GM10248 (cell line): ENCODE measurements at regions not wholly inside any gene's neighbourhood (a gene's known extent, or its start where the extent isn't known, plus 50 kb on each side); places are given as distances from the start of the nearest gene placed in this dataset.
"Not testable (repeated sequence)": the region's sequence is repeated elsewhere in the genome, so short reads cannot be mapped to it uniquely, and the experiment has no call there.

Source experiments
- CTCF ChIA-PET: fragments of 300-600 bp; sonication (Branson Sonifier 250); formaldehyde crosslinking; extraction: SDS; loops from one replicate; lab custom pipeline; 2021; ENCODE audit warnings: antibody characterized with exemption; lab: Yijun Ruan, JAX
- POLR2A ChIA-PET: fragments of 350-650 bp; sonication (Branson Sonifier 250); formaldehyde crosslinking; extraction: SDS; loops from one replicate; lab custom pipeline; 2020; ENCODE audit warnings: antibody characterized with exemption; lab: Yijun Ruan, JAX
- DNase-seq: peaks from one replicate; pipeline ENCODE4 v3.0.0; 2012; ENCODE audit errors: extremely low spot score
- CTCF ChIP-seq: IDR thresholded peaks from 2 replicates; pipeline ENCODE4 v1.5.1; 2012; ENCODE audit warnings: mild to moderate bottlenecking, low read depth; ENCODE audit errors: extremely low read depth, missing control alignments, control extremely low read depth

- CTCF ChIA-PET = no interaction called here
- DNase-seq = no peak
- TF ChIP-seq CTCF = no peak
- POLR2A ChIA-PET = no interaction called here
These were observed 318.0 kb downstream of the DOK5 start for GRCh38 chr20:54793291-54793992.

GRCh38 chr20:54792688-54793087, 317.3 kb downstream of the DOK5 start:
- no peak for DNase-seq
- ChIA-PET POLR2A (no interaction called here), CTCF (no interaction called here)
- TF ChIP-seq CTCF = no peak

- POLR2A ChIA-PET, CTCF ChIA-PET, DNase-seq: not testable (repeated sequence)
These were observed 312.9 kb downstream of the DOK5 start for GRCh38 chr20:54788260-54788659.

- POLR2A ChIA-PET, CTCF ChIA-PET, DNase-seq: not testable (repeated sequence)
These were observed 307.4 kb downstream of the DOK5 start for GRCh38 chr20:54782758-54783157.

GRCh38 chr20:54774426-54774825, 299.0 kb downstream of the DOK5 start:
- CTCF ChIA-PET = no interaction called here
- POLR2A ChIA-PET = no interaction called here
- DNase-seq = no peak
- no peak for TF ChIP-seq CTCF

GRCh38 chr20:54773643-54774000, 298.2 kb downstream of the DOK5 start:
- POLR2A ChIA-PET = no interaction called here

GRCh38 chr20:54772893-54773642, 297.7 kb downstream of the DOK5 start:
- no peak for DNase-seq
- no peak for TF ChIP-seq CTCF
- ChIA-PET POLR2A (no interaction called here), CTCF (no interaction called here)

More at GRCh38 chr20:54773643-54774000, 298.2 kb downstream of the DOK5 start:
- CTCF ChIA-PET = no interaction called here
- no peak for TF ChIP-seq CTCF
- no peak for DNase-seq

GRCh38 chr20:54766483-54766882, 291.1 kb downstream of the DOK5 start:
- POLR2A ChIA-PET = no interaction called here

More at GRCh38 chr20:54766483-54766882, 291.1 kb downstream of the DOK5 start:
- TF ChIP-seq CTCF = no peak
- CTCF ChIA-PET = no interaction called here
- no peak for DNase-seq
